ENCODE measurements at regions not wholly inside any gene's neighbourhood (a gene's known extent, or its start where the extent isn't known, plus 50 kb on each side); places are given as distances from the start of the nearest gene placed in this dataset.

GRCh38 chr20:12110274-12110673, 192.6 kb downstream of the BTBD3 start:
- TF ChIP-seq EZH2phosphoT487 (conservative IDR thresholded peaks at IDR 0.05; ENCODE audit: low read length): no peak
- no peak for TF ChIP-seq CTCF (IDR thresholded peaks at IDR 0.05; ENCODE audit: insufficient read depth, low read length, poor library complexity, severe bottlenecking)
- Histone ChIP-seq H3K4me2 (ENCODE audit: low read depth, low read length, poor library complexity, severe bottlenecking) (no peak overlapping the region), H3K27ac (ENCODE audit: low read depth, low read length) (no peak overlapping the region), H4K20me1 (ENCODE audit: low read depth, low read length) (no peaks in the 10 kb centered on the region), H3F3A (ENCODE audit: insufficient read depth) (no peaks in the 10 kb centered on the region), H2AFZ (ENCODE audit: low read depth, low read length, severe bottlenecking) (no peak overlapping the region), H3K9ac (ENCODE audit: low read length) (no peak overlapping the region), H3K36me3 (ENCODE audit: low read length) (no peaks in the 10 kb centered on the region), H3K27me3 (ENCODE audit: low read length) (no peaks in the 10 kb centered on the region), H3K79me2 (ENCODE audit: insufficient read depth, low read length) (no peaks in the 10 kb centered on the region), H3K9me2 (replicated peaks; ENCODE audit: insufficient read depth, low read length) (no peaks in the 10 kb centered on the region), H3K9me3 (ENCODE audit: insufficient read depth, low read length) (0 out of 2 replicates have a peak, but pooled peaks cover 4% of the 10 kb centered on the region), H3K4me3 (ENCODE audit: insufficient read depth, low read length, poor library complexity, severe bottlenecking) (no peak overlapping the region)

- Histone ChIP-seq H3K9me2 (replicated peaks; ENCODE audit: insufficient read depth, low read length) (no peaks in the 10 kb centered on the region), H3K4me2 (ENCODE audit: low read depth, low read length, poor library complexity, severe bottlenecking) (no peak overlapping the region), H4K20me1 (ENCODE audit: low read depth, low read length) (no peaks in the 10 kb centered on the region), H3K36me3 (ENCODE audit: low read length) (no peaks in the 10 kb centered on the region), H3K79me2 (ENCODE audit: insufficient read depth, low read length) (no peaks in the 10 kb centered on the region), H3K9me3 (ENCODE audit: insufficient read depth, low read length) (0 out of 2 replicates have a peak, but pooled peaks cover 4% of the 10 kb centered on the region), H3K27me3 (ENCODE audit: low read length) (no peaks in the 10 kb centered on the region), H3K27ac (ENCODE audit: low read depth, low read length) (no peak overlapping the region), H3K4me3 (ENCODE audit: insufficient read depth, low read length, poor library complexity, severe bottlenecking) (no peak overlapping the region), H3F3A (ENCODE audit: insufficient read depth) (no peaks in the 10 kb centered on the region), H2AFZ (ENCODE audit: low read depth, low read length, severe bottlenecking) (no peak overlapping the region), H3K9ac (ENCODE audit: low read length) (no peak overlapping the region)
- no peak for TF ChIP-seq CTCF (IDR thresholded peaks at IDR 0.05; ENCODE audit: insufficient read depth, low read length, poor library complexity, severe bottlenecking)
- TF ChIP-seq EZH2phosphoT487 (conservative IDR thresholded peaks at IDR 0.05; ENCODE audit: low read length): no peak
Observed at GRCh38 chr20:12110711-12111110, 193.0 kb downstream of the BTBD3 start.

- H3K36me3 ChIP-seq (ENCODE audit: low read length): no peaks in the 10 kb centered on the region
- H3K9me3 ChIP-seq (ENCODE audit: insufficient read depth, low read length): 0 out of 2 replicates have a peak, but pooled peaks cover 4% of the 10 kb centered on the region
- no peak overlapping the region for H3K4me2 ChIP-seq (ENCODE audit: low read depth, low read length, poor library complexity, severe bottlenecking)
- H3K79me2 ChIP-seq (ENCODE audit: insufficient read depth, low read length): no peaks in the 10 kb centered on the region
- no peak overlapping the region for H3K4me3 ChIP-seq (ENCODE audit: insufficient read depth, low read length, poor library complexity, severe bottlenecking)
- H3K27me3 ChIP-seq (ENCODE audit: low read length): no peaks in the 10 kb centered on the region
- no peak overlapping the region for H2AFZ ChIP-seq (ENCODE audit: low read depth, low read length, severe bottlenecking)
- H3F3A ChIP-seq (ENCODE audit: insufficient read depth): no peaks in the 10 kb centered on the region
- no peaks in the 10 kb centered on the region for H4K20me1 ChIP-seq (ENCODE audit: low read depth, low read length)
- H3K9ac ChIP-seq (ENCODE audit: low read length): no peak overlapping the region
- H3K27ac ChIP-seq (ENCODE audit: low read depth, low read length): no peak overlapping the region
- TF ChIP-seq EZH2phosphoT487 (conservative IDR thresholded peaks at IDR 0.05; ENCODE audit: low read length) (no peak), CTCF (IDR thresholded peaks at IDR 0.05; ENCODE audit: insufficient read depth, low read length, poor library complexity, severe bottlenecking) (no peak)
- H3K9me2 ChIP-seq (replicated peaks; ENCODE audit: insufficient read depth, low read length): no peaks in the 10 kb centered on the region
Observed at GRCh38 chr20:12111431-12112088, 193.9 kb downstream of the BTBD3 start.
